ENCODE measurements at regions not wholly inside any gene's neighbourhood (a gene's known extent, or its start where the extent isn't known, plus 50 kb on each side); places are given as distances from the start of the nearest gene placed in this dataset.
"Not testable (repeated sequence)": the region's sequence is repeated elsewhere in the genome, so short reads cannot be mapped to it uniquely, and the experiment has no call there.

GRCh38 chr12:33614630-33615029 lies 175.0 kb upstream of the SYT10 start:
- no peaks in the 10 kb centered on the region for H3K36me3 ChIP-seq (ENCODE audit: control insufficient read depth, insufficient read depth, low read length)
- no peak overlapping the region for H3K4me3 ChIP-seq (ENCODE audit: low read depth, low read length)
- H3K27me3 ChIP-seq (ENCODE audit: control insufficient read depth, insufficient read depth, low read length): no peaks in the 10 kb centered on the region
- no peak for FAIRE-seq
- no peak for DNase-seq (ENCODE audit: low read depth)
- TF ChIP-seq, protein P1, sequence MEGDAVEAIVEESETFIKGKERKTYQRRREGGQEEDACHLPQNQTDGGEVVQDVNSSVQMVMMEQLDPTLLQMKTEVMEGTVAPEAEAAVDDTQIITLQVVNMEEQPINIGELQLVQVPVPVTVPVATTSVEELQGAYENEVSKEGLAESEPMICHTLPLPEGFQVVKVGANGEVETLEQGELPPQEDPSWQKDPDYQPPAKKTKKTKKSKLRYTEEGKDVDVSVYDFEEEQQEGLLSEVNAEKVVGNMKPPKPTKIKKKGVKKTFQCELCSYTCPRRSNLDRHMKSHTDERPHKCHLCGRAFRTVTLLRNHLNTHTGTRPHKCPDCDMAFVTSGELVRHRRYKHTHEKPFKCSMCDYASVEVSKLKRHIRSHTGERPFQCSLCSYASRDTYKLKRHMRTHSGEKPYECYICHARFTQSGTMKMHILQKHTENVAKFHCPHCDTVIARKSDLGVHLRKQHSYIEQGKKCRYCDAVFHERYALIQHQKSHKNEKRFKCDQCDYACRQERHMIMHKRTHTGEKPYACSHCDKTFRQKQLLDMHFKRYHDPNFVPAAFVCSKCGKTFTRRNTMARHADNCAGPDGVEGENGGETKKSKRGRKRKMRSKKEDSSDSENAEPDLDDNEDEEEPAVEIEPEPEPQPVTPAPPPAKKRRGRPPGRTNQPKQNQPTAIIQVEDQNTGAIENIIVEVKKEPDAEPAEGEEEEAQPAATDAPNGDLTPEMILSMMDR (IDR thresholded peaks at IDR 0.05; ENCODE audit: insufficient read depth, low read length, severe bottlenecking): no peak

DNA sequence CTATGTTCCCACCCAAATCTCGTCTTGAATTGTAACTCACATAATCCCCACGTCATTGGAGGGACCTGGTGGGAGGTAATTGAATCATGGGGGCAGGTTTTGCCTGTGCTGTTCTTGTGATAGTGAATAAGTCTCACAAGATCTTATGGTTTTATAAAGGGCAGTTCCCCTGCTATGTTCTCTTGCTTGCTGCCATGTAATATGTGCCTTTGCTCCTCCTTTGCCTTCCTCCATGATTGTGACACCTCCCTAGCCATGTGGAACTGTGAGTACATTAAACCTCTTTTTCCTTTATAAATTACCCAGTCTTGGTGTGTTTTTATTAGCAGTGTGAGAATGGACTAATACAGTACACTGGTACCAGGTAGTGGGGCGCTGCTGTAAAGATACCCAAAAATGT lies 177.6 kb upstream of the SYT10 start:
- TF ChIP-seq, protein P1 (IDR thresholded peaks at IDR 0.05; ENCODE audit: insufficient read depth, low read length, severe bottlenecking): no peak
- DNase-seq (ENCODE audit: low read depth) (no peak), FAIRE-seq (no peak)
- Histone ChIP-seq H3K36me3 (ENCODE audit: control insufficient read depth, insufficient read depth, low read length) (no peaks in the 10 kb centered on the region), H3K27me3 (ENCODE audit: control insufficient read depth, insufficient read depth, low read length) (no peaks in the 10 kb centered on the region), H3K4me3 (ENCODE audit: low read depth, low read length) (no peak overlapping the region)

GRCh38 chr12:33628087-33628486 lies 188.5 kb upstream of the SYT10 start:
- DNase-seq (ENCODE audit: low read depth): no peak
- no peak for FAIRE-seq
- TF ChIP-seq, protein P1 (IDR thresholded peaks at IDR 0.05; ENCODE audit: insufficient read depth, low read length, severe bottlenecking): no peak
- no peak overlapping the region for H3K4me3 ChIP-seq (ENCODE audit: low read depth, low read length)
- H3K36me3 ChIP-seq (ENCODE audit: control insufficient read depth, insufficient read depth, low read length): no peaks in the 10 kb centered on the region
- no peaks in the 10 kb centered on the region for H3K27me3 ChIP-seq (ENCODE audit: control insufficient read depth, insufficient read depth, low read length)

DNA sequence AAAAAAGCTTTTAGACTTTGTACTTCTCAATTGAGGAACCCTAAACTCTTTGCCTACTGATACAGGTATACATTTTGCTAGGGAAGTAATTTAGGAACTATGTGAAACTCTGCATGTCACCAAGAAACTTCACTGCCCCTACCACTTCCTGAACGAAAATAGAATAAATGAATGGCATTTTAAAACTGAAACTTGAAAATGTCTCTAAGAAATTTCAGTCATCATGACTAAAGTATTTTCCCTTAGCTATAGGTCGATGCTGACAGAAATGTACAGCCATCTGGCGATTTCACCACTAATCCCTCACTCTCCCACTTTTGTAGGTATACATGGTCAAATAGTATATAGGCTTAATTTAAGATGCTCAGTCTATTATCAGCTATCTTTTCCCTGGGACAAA lies 194.9 kb upstream of the SYT10 start:
- Histone ChIP-seq H3K27me3 (ENCODE audit: control insufficient read depth, insufficient read depth, low read length) (no peaks in the 10 kb centered on the region), H3K36me3 (ENCODE audit: control insufficient read depth, insufficient read depth, low read length) (no peaks in the 10 kb centered on the region), H3K4me3 (ENCODE audit: low read depth, low read length) (no peak overlapping the region)
- FAIRE-seq: no peak
- DNase-seq (ENCODE audit: low read depth): no peak
- TF ChIP-seq, protein P1 (IDR thresholded peaks at IDR 0.05; ENCODE audit: insufficient read depth, low read length, severe bottlenecking): no peak

GRCh38 chr12:33636930-33637329 lies 197.3 kb upstream of the SYT10 start:
- not testable (repeated sequence) for FAIRE-seq; H3K27me3 ChIP-seq (ENCODE audit: control insufficient read depth, insufficient read depth, low read length); H3K4me3 ChIP-seq (ENCODE audit: low read depth, low read length); DNase-seq (ENCODE audit: low read depth); H3K36me3 ChIP-seq (ENCODE audit: control insufficient read depth, insufficient read depth, low read length)

DNA sequence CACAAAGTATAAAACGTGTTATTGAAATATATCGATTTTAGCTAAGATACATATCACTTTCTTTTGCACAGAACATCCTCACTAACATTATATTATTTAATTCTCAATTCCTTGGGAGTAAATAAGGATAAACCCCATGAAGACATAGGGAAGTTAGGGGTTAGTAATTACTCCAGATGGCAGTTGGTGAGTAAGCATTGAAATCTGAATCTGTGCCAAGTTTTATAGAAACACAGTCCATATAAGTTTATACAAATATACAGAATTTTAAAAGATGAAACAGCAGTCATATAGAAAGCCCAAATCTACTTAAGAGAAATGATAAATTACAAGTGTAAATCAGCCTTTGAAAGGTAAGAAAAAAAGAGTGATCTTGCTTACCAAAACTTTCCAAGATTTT lies 200.4 kb upstream of the SYT10 start:
- FAIRE-seq: no peak
- Histone ChIP-seq H3K36me3 (ENCODE audit: control insufficient read depth, insufficient read depth, low read length) (no peaks in the 10 kb centered on the region), H3K27me3 (ENCODE audit: control insufficient read depth, insufficient read depth, low read length) (no peaks in the 10 kb centered on the region), H3K4me3 (ENCODE audit: low read depth, low read length) (no peak overlapping the region)
- DNase-seq (ENCODE audit: low read depth): peak; percentile 1
- TF ChIP-seq, protein P1 (IDR thresholded peaks at IDR 0.05; ENCODE audit: insufficient read depth, low read length, severe bottlenecking): no peak
